Breast epithelium (tissue), 4 donors: ENCODE measurements at regions not wholly inside any gene's neighbourhood (a gene's known extent, or its start where the extent isn't known, plus 50 kb on each side); places are given as distances from the start of the nearest gene placed in this dataset.

Source experiments
- DNase-seq, 2 donors: peaks; one replicate each; pipeline ENCODE4 v3.0.0-alpha.2; 2019; ENCODE audit warnings: low spot score in 2 of 2
- H3K27ac ChIP-seq, 2 donors: fragments of 200-600 bp; sonication (generic) in 1 of 2; one replicate each; pipeline ENCODE4 v1.5.1; 2016 to 2019; ENCODE audit warnings: mild to moderate bottlenecking in 1 of 2
- H3K27me3 ChIP-seq, 2 donors: fragments of 200-600 bp; sonication (generic) in 1 of 2; one replicate each; pipeline versions ENCODE4 v1.5.1 to v1.6.0; 2017 to 2019; ENCODE audit warnings: control low read depth in 1 of 2, mild to moderate bottlenecking in 1 of 2
- H3K36me3 ChIP-seq: fragments of 200-600 bp; one replicate; pipeline ENCODE4 v1.5.1; 2019
- H3K4me1 ChIP-seq, 2 donors: fragments of 200-600 bp; sonication (generic); one replicate each; pipeline ENCODE4 v1.5.1; 2016 to 2019; ENCODE audit warnings: control low read depth in 1 of 2
- H3K4me3 ChIP-seq, 3 donors: fragments of 200-600 bp; sonication (generic); 1 replicate in 2 of 3; 2 replicates in 1 of 3; pipeline ENCODE4 v1.5.1; 2016 to 2019; ENCODE audit warnings: mild to moderate bottlenecking in 3 of 3, moderate library complexity in 2 of 3
- H3K9me3 ChIP-seq, 2 donors: fragments of 200-600 bp; sonication (generic) in 1 of 2; one replicate each; pipeline ENCODE4 v1.5.1; 2016 to 2019; ENCODE audit warnings: control low read depth in 1 of 2
- CTCF ChIP-seq, 3 donors: fragments of 450-650 bp; IDR thresholded peaks; one replicate each; pipeline ENCODE4 v1.5.1; 2016 to 2017; ENCODE audit warnings: antibody characterized with exemption in 3 of 3, mild to moderate bottlenecking in 3 of 3, moderate library complexity in 3 of 3
- POLR2A ChIP-seq: fragments of 450-650 bp; IDR thresholded peaks from one replicate; pipeline ENCODE4 v1.6.1; 2016; ENCODE audit warnings: antibody characterized with exemption, mild to moderate bottlenecking, moderate library complexity
- POLR2AphosphoS5 ChIP-seq, 3 donors: sonication (generic); formaldehyde crosslinking; IDR thresholded peaks; one replicate each; pipeline ENCODE4 v1.6.1; 2017; ENCODE audit warnings: antibody characterized with exemption in 3 of 3
- intact Hi-C: fragments of 100-400 bp; cut with DNase I; formaldehyde crosslinking; loops from one replicate; pipeline ENCODE4 v1.15.1; 2023; ENCODE audit warnings: low total_unique reads

DNA sequence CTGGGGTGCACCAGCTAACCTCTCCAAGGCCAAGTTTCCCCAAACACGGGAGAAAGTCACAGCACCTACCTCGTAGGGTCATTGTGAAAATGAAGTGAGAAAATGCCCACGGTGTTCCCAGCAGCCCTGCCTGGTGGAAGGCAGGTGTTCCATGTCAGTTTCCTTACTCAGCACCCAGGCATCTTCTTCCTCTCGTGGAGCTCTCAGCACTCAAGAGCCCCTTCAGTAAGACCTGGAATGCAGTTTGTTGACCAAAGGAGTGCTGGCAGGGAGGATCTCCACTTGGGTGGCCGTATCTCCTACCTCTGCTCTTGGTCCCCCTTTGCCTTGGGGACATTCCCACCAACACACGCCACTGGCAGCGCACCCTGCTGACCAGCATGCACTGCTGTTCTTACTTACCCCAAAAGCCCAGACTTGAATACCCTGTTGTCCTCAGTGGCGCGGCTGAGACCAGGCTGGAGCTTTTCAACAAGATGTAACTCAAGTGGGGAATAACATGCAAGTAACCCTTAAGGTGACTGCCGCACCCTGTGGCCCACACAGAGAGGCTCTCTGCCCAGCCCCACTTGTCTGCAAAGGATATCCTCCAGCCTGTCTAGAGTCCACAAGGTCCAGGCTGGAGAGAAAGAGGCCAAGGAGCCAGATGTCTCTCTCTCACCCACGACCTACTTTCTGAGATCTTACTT, 201.2 kb upstream of the TMEM45B start:
- Histone ChIP-seq H3K9me3 (no peaks in the 10 kb centered on the region), H3K36me3 (no peaks in the 10 kb centered on the region), H3K27ac (peak overlapping the region; percentile 55 to 73), H3K27me3 (no peaks in the 10 kb centered on the region), H3K4me1 (peaks cover 0 to 14% of the 10 kb centered on the region in 2 donors), H3K4me3 (no peak overlapping the region)
- TF ChIP-seq POLR2AphosphoS5 (IDR thresholded peaks at IDR 0.05) (no peak), CTCF (IDR thresholded peaks at IDR 0.05) (no peak), POLR2A (no peak)
- intact Hi-C loops, result no loop called here
- no peak for DNase-seq

GRCh38 chr11:129618046-129618569, 197.5 kb upstream of the TMEM45B start:
- Histone ChIP-seq H3K36me3 (no peaks in the 10 kb centered on the region), H3K4me3 (no peak overlapping the region), H3K27ac (peak overlapping the region in 1 of 2 donors; percentile 60), H3K9me3 (no peaks in the 10 kb centered on the region), H3K27me3 (no peaks in the 10 kb centered on the region), H3K4me1 (peaks cover 0 to 9% of the 10 kb centered on the region in 2 donors)
- TF ChIP-seq POLR2A, result no peak
- no peak for TF ChIP-seq CTCF (IDR thresholded peaks at IDR 0.05)
- TF ChIP-seq POLR2AphosphoS5 (IDR thresholded peaks at IDR 0.05), result no peak
- no peak for DNase-seq
- intact Hi-C loops, result no loop called here

DNA sequence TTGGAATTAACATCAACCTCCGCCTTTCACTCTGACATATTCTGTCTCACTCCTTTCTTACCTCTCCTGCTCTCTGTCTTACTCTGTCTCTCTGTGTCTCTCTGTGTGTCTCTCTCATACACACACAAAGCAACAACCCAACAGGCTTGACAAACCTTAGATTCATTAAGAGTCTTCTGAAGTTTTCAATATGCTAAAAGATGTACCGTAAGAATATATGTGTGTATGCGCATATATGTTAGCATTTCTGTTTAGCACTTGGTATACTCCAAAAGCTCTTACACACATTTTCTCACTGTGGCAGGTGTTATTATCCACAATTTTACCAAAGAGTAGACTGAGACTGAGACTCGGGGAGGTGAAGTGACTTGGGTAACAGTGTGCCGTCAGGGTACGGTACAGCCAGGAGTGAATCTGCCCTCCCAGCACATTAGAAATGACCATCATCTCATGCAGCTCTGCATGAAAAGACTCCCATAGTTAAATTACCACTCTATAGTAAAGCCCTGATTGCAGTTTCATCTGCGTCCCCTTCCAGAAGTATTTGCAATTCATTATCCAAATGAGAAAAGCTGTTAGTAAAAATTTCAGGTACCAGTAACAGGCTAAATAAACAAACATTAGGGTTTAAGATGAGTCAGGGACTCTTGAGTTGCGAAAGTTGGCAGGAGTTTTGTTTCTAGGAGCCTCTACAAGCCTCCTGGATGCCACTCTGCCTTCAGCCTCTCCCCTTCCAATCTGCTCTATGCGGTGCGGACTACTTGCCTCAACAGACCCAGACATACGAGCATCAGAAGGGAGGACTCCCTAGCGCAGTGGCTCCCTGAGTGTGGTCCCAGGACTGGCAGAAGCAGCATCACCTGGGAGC, 195.2 kb upstream of the TMEM45B start:
- DNase-seq, result no peak
- Histone ChIP-seq H3K27ac (no peak overlapping the region), H3K36me3 (no peaks in the 10 kb centered on the region), H3K4me3 (no peak overlapping the region), H3K9me3 (no peaks in the 10 kb centered on the region), H3K27me3 (no peaks in the 10 kb centered on the region), H3K4me1 (no peaks in the 10 kb centered on the region)
- intact Hi-C loops, result no loop called here
- TF ChIP-seq POLR2A (no peak), POLR2AphosphoS5 (IDR thresholded peaks at IDR 0.05) (no peak), CTCF (IDR thresholded peaks at IDR 0.05) (no peak)

DNA sequence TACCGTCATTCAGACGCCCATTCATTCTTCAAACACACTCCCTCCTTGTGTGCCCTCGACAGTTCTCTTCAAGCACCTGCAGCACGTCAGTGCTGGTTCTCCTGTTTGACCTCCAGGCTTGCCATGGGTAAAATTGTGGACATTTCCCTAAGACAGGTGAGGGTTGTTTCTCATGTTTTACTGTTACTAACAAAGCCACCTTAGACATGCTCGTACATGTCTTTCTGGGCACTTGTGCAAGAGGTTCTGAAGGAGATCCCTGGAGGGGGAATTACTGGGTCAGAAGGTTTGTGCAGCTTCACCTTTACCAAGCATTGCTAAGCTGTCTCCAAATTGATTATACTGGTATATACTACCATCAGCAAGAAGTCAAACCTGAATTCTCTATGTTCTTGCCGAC, 189.7 kb upstream of the TMEM45B start:
- DNase-seq, result no peak

More for the DNA sequence above, 189.7 kb upstream of the TMEM45B start:
- Histone ChIP-seq H3K36me3 (no peaks in the 10 kb centered on the region), H3K27ac (no peak overlapping the region), H3K27me3 (no peaks in the 10 kb centered on the region), H3K4me1 (no peaks in the 10 kb centered on the region), H3K4me3 (no peak overlapping the region), H3K9me3 (peaks cover 0 to 6% of the 10 kb centered on the region in 2 donors)
- intact Hi-C loops, result no loop called here
- no peak for TF ChIP-seq POLR2AphosphoS5 (IDR thresholded peaks at IDR 0.05)
- TF ChIP-seq CTCF (IDR thresholded peaks at IDR 0.05), result no peak
- no peak for TF ChIP-seq POLR2A
